ENCODE measurements at regions not wholly inside any gene's neighbourhood (a gene's known extent, or its start where the extent isn't known, plus 50 kb on each side); places are given as distances from the start of the nearest gene placed in this dataset.

GRCh38 chr11:15697437-15698236 is 582.9 kb downstream of the INSC start:
- DNase-seq: no peak
- no peaks in the 10 kb centered on the region for H3K27me3 Mint-ChIP-seq (ENCODE audit: unreplicated experiment)
- TF ChIP-seq CTCF (IDR thresholded peaks at IDR 0.05; ENCODE audit: partially characterized antibody, unreplicated experiment): no peak
- H3K9me3 Mint-ChIP-seq (ENCODE audit: unreplicated experiment): no peaks in the 10 kb centered on the region
- no peaks in the 10 kb centered on the region for H3K36me3 Mint-ChIP-seq (ENCODE audit: unreplicated experiment)
- H3K4me1 Mint-ChIP-seq (ENCODE audit: low read depth, unreplicated experiment): no peaks in the 10 kb centered on the region
- no peak overlapping the region for H3K4me3 Mint-ChIP-seq (ENCODE audit: unreplicated experiment)
- no peak overlapping the region for H3K27ac Mint-ChIP-seq (ENCODE audit: unreplicated experiment)

GRCh38 chr11:15698855-15699254 is 584.1 kb downstream of the INSC start:
- Mint-ChIP-seq H3K4me1 (ENCODE audit: low read depth, unreplicated experiment) (no peaks in the 10 kb centered on the region), H3K9me3 (ENCODE audit: unreplicated experiment) (no peaks in the 10 kb centered on the region), H3K4me3 (ENCODE audit: unreplicated experiment) (no peak overlapping the region), H3K27ac (ENCODE audit: unreplicated experiment) (no peak overlapping the region), H3K27me3 (ENCODE audit: unreplicated experiment) (no peaks in the 10 kb centered on the region), H3K36me3 (ENCODE audit: unreplicated experiment) (no peaks in the 10 kb centered on the region)
- DNase-seq: no peak
- TF ChIP-seq CTCF (IDR thresholded peaks at IDR 0.05; ENCODE audit: partially characterized antibody, unreplicated experiment): no peak

GRCh38 chr11:15699978-15700377 is 585.3 kb downstream of the INSC start:
- Mint-ChIP-seq H3K4me1 (ENCODE audit: low read depth, unreplicated experiment) (no peaks in the 10 kb centered on the region), H3K27ac (ENCODE audit: unreplicated experiment) (no peak overlapping the region), H3K36me3 (ENCODE audit: unreplicated experiment) (no peaks in the 10 kb centered on the region), H3K9me3 (ENCODE audit: unreplicated experiment) (no peaks in the 10 kb centered on the region), H3K27me3 (ENCODE audit: unreplicated experiment) (no peaks in the 10 kb centered on the region), H3K4me3 (ENCODE audit: unreplicated experiment) (no peak overlapping the region)
- DNase-seq: no peak
- TF ChIP-seq CTCF (IDR thresholded peaks at IDR 0.05; ENCODE audit: partially characterized antibody, unreplicated experiment): no peak

- no peak overlapping the region for H3K27ac Mint-ChIP-seq (ENCODE audit: unreplicated experiment)
- H3K9me3 Mint-ChIP-seq (ENCODE audit: unreplicated experiment): no peaks in the 10 kb centered on the region
- H3K4me1 Mint-ChIP-seq (ENCODE audit: low read depth, unreplicated experiment): no peaks in the 10 kb centered on the region
- DNase-seq: no peak
- H3K4me3 Mint-ChIP-seq (ENCODE audit: unreplicated experiment): no peak overlapping the region
- H3K36me3 Mint-ChIP-seq (ENCODE audit: unreplicated experiment): no peaks in the 10 kb centered on the region
- no peak for TF ChIP-seq CTCF (IDR thresholded peaks at IDR 0.05; ENCODE audit: partially characterized antibody, unreplicated experiment)
- H3K27me3 Mint-ChIP-seq (ENCODE audit: unreplicated experiment): no peaks in the 10 kb centered on the region
Measured at GRCh38 chr11:15700456-15700855, 585.7 kb downstream of the INSC start.

GRCh38 chr11:15704064-15704463 is 589.3 kb downstream of the INSC start:
- H3K36me3 Mint-ChIP-seq (ENCODE audit: unreplicated experiment): no peaks in the 10 kb centered on the region
- no peak overlapping the region for H3K4me3 Mint-ChIP-seq (ENCODE audit: unreplicated experiment)
- TF ChIP-seq CTCF (IDR thresholded peaks at IDR 0.05; ENCODE audit: partially characterized antibody, unreplicated experiment): no peak
- no peak for DNase-seq
- peaks cover 4% of the 10 kb centered on the region for H3K4me1 Mint-ChIP-seq (ENCODE audit: low read depth, unreplicated experiment)
- no peak overlapping the region for H3K27ac Mint-ChIP-seq (ENCODE audit: unreplicated experiment)
- no peaks in the 10 kb centered on the region for H3K27me3 Mint-ChIP-seq (ENCODE audit: unreplicated experiment)
- no peaks in the 10 kb centered on the region for H3K9me3 Mint-ChIP-seq (ENCODE audit: unreplicated experiment)

Data from glutamatergic neuron (in vitro differentiated cells).